ENCODE measurements at regions not wholly inside any gene's neighbourhood (a gene's known extent, or its start where the extent isn't known, plus 50 kb on each side); places are given as distances from the start of the nearest gene placed in this dataset.

- DNase-seq, result no peak
Observed at GRCh38 chr17:5788266-5788900, 204.1 kb upstream of the NLRP1 start.

GRCh38 chr17:5789528-5789927 lies 205.2 kb upstream of the NLRP1 start:
- DNase-seq, result no peak

GRCh38 chr17:5793157-5793556 lies 208.8 kb upstream of the NLRP1 start:
- no peak for DNase-seq

GRCh38 chr17:5793899-5794298 lies 209.6 kb upstream of the NLRP1 start:
- no peak for DNase-seq

GRCh38 chr17:5794385-5794784 lies 210.1 kb upstream of the NLRP1 start:
- DNase-seq, result no peak

GRCh38 chr17:5794881-5795506 lies 210.7 kb upstream of the NLRP1 start:
- DNase-seq, result no peak

- no peak for DNase-seq
Observed at GRCh38 chr17:5797447-5798050, 213.2 kb upstream of the NLRP1 start.

GRCh38 chr17:5798094-5798493 lies 213.8 kb upstream of the NLRP1 start:
- DNase-seq, result no peak

GRCh38 chr17:5800131-5800530 lies 215.8 kb upstream of the NLRP1 start:
- no peak for DNase-seq

- no peak for DNase-seq
Observed at GRCh38 chr17:5800646-5801045, 216.3 kb upstream of the NLRP1 start.

- no peak for DNase-seq
Observed at GRCh38 chr17:5804251-5804650, 219.9 kb upstream of the NLRP1 start.

GRCh38 chr17:5809056-5809455 lies 224.7 kb upstream of the NLRP1 start:
- no peak for DNase-seq

- no peak for DNase-seq
Observed at GRCh38 chr17:5809580-5810188, 225.4 kb upstream of the NLRP1 start.

GRCh38 chr17:5812590-5812989 lies 228.3 kb upstream of the NLRP1 start:
- no peak for DNase-seq

GRCh38 chr17:5813357-5813756 lies 229.0 kb upstream of the NLRP1 start:
- DNase-seq, result no peak

GRCh38 chr17:5815396-5815795 lies 231.1 kb upstream of the NLRP1 start:
- no peak for DNase-seq

- no peak for DNase-seq
Observed at GRCh38 chr17:5816491-5817070, 232.3 kb upstream of the NLRP1 start.

GRCh38 chr17:5817475-5818395 lies 233.4 kb upstream of the NLRP1 start:
- DNase-seq, result no peak

- no peak for DNase-seq
Observed at GRCh38 chr17:5819396-5819795, 235.1 kb upstream of the NLRP1 start.

GRCh38 chr17:5819921-5820685 lies 235.8 kb upstream of the NLRP1 start:
- no peak for DNase-seq

GRCh38 chr17:5820721-5821456 lies 236.6 kb upstream of the NLRP1 start:
- DNase-seq, result no peak
